ENCODE measurements at regions not wholly inside any gene's neighbourhood (a gene's known extent, or its start where the extent isn't known, plus 50 kb on each side); places are given as distances from the start of the nearest gene placed in this dataset.

DNA sequence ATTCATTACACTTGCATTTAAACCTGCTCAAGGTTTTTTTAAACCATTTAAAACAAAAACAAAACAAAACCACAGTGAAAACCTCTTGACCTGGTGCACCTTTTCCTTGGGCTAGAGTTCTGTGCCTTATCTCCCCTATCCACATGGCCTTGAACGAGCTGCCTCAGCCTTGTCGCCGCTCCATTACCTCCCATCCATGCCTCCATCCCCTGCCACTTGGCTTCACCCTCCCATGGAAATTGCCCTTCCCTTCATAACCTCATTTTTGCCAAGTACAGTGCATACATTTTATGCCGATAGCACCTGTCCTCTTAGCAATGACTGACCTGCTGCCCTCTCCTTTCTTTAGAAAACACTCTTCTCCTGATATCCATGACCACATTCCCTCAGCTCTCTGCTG lies 188.6 kb upstream of the ASIC2 start:
- no peak for DNase-seq

DNA sequence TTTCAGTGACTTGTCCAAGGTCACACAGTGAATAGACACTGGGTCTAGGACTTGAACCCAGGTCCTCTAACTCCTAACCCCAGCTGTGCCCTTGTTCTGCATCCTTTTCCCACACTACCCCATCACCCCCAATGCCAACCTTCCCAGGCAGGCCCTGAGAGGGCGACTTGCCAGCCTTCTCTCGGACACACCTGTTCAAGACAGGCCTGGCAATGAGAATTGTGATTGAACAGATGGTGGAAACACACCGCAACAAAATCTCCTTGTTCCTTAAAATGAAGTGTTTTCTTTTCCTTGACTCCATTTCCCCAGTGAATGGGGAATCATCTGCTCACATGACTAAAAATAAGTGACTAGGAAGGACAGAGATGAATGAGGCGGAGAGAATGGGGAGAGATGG lies 189.5 kb upstream of the ASIC2 start:
- no peak for DNase-seq

DNA sequence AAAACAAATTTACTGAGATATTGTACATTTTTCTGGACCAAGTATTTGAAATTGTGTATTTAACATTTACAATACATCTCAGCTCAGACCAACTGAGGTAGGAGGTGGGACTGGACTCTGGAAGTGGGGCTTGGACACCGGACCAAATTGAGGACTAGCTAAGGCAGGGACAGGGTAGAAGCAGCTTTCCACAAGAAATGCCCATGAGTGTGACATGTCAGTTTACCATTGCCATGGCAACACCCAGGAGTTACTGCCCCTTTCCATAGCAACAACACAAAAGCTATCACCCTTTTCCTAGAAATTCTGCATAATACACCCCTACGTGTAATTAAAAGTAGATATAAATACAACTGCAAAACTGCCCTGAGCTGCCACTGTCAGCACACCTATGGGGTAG lies 191.5 kb upstream of the ASIC2 start:
- DNase-seq = no peak

DNA sequence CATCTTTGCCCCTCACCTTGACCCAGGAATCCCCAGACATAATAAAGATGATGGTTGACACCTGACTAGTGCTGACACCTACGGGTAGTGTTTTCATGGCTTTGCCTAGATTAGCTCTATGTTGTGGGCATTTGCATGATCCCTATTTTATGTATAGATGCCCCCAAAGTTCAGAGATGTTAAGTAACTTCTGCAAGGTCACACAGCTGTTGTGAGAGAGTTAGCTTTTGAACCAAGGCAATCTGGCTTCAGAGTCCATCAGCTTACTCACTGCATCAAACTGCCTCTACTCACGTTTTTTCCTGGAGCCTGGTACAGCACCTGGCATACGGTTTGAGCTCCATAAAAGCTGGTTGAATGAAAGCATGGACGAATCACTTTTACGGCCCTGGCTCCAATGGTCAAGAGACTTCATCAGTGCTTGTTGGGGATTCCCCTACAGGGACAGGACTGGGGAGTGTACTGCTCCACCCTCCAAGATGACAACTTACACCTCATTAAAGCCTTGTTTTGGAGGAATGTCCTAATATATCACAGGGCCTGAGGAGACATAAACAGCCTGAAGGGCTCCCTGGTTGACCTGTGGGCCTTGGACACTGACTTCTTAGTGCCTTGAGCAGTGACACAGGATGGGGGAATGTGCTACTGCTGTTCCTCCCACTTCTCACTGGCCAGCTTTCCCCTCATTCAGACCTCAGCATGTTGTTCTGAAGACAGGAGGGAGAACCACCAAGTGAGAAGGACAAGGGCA lies 193.2 kb upstream of the ASIC2 start:
- no peak for DNase-seq

DNA sequence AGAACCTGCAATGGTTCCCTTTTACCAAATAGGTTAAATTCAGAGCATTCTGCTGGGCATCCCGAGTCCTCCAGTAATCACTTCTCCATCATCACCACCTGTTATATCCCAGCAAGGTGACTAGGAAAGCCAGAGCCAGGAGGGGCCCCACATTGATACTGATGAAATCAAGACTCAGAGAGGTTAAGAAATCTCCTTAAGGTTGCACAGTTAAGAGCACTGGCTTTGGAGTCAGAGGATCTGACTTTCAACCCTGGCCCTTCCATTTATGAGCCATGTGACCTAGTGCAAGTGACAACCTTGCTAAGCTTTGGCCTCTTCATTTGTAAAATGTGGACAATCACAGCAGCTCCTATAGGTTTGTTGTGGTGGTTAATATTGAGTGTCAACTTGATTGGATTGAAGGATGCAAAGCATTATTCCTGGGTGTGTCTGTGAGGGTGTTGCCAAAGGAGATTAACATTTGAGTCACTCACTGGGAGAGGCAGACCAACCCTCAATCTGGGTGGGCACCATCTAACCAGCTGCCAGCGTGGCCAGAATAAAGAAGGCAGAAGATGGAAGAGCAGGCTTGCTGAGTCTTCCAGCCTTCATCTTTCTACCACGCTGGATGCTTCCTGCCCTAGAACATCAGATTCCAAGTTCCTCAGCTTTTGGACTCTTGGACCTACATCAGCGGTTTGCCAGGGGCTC lies 194.2 kb upstream of the ASIC2 start:
- DNase-seq = no peak

DNA sequence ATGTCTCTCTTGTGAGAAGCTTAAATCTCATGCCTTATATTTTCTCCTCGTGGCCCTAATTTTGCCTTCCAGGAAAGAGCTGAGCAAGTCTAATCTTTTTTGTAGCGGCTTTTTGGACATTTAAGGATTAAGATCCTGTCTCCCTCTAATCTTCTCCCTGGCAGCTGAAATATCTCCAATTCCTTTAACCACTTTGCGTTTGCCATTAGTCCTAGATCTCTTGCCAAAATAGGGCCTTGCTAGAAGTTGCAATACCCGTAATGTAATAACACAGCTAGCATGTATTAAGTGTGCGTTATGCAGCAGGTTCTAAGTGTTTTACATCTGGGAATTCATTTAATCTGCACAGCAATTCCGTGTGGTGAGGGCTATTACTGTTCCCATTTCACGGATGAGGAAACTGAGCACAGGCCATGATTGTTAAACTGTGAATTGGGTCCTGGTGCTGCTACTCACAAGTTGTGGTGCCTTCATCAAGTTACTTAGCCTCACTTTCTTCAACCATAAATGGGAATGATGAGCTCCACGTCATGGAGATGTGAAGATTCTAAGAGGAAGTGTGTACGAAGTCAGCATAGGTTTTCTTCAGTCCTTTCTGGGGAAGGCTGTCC lies 198.9 kb upstream of the ASIC2 start:
- DNase-seq = no peak

DNA sequence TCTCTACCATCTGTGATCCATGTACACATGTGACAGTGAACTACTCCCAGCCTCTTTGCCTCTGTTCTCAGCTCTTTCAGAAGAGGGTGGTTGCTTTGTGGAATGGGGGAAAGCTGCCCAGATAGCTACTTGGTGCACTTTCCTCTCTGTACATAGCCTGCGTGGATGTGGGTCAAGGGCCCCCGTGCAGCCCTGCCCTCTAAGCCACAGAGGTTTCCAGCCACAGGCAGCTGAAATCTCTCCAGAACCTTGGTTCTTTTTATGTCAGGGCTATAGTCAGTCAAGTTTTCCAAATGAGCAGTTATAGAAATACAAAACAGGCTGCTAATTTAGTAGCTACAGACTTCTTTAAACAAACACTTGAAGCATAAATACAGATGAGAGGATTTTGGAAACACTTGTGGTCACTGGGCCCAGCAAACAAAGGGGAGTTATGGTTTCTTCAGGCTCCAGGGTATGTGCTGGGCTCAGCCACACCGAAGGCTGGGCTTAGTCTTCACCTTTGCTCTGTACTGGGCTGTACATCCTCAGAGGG lies 199.7 kb upstream of the ASIC2 start:
- no peak for DNase-seq

DNA sequence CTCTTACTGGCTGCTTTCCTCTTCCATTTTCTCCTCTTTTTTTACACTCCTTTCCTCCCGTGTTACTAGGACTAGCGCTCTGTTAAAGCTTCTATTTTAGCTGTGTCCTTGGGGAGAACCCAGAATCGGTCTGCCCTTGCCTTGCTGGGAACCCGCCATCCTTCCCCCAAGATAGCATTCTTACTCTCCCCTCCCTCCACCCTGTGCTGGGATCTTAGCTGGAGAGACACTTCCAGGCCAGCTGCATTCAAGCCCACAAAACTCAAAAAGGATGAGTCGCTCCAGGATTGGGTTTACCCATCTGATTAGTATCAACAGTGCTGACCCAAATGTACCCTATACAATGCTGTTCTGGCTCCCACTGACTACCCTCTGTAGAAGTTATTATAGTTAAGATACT lies 200.5 kb upstream of the ASIC2 start:
- no peak for DNase-seq

DNA sequence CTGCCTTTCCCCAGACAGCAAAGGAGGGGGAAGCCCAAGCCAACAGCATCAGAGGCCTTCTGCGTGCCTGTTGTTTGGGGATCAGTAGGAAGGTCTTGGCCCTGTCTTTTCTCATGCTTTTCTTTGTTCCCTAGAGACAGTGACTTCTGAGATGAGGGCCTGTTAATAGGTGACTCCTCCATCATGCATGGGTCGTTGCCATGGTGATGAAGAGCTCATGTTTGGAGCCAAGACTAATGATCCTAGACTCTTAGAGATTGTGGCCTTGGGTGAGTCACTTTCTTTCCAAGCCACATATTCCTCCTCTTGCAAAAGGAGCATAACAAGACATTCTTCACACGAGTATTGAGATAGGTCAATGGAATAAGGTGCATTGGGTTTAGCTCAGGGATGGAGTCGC lies 201.1 kb upstream of the ASIC2 start:
- DNase-seq = no peak

DNA sequence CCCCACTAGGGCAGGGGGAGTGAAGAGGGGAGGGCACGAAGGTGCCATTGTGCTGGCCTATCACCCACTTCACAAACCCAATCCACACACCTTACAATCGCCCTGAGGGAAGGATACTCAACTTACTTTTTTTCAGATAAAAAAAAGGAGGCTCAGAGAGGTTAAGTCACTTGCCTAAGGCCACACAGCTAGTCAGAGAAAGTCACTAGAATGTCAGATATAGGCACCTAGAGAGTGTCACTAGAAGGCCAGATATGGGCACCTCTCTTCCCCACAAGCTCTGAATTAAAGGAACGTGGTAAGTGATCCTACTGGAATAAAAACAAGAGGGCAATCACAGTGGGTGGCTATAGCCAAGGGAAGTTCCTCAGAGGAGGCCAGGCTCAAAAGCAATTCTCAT lies 204.5 kb upstream of the ASIC2 start:
- no peak for DNase-seq

DNA sequence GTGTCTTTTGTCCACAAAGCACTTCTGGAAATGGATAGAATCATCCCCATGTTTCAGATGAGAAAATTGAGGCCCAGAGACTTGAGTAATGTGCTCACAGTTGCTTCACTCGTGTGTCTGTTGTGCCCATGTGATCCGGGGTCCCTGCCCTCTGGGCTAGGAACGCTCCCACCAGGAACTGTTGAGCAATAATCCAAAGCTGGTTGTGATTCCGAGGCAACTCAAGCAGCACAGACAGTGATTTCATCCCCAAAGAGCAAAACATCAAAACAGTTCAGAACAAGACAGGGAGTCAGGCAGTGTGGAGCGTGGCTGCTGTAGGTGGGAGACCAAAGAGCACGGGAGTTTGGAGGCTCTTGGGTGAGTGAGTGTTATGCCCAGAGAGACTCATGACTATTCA lies 205.0 kb upstream of the ASIC2 start:
- no peak for DNase-seq

DNA sequence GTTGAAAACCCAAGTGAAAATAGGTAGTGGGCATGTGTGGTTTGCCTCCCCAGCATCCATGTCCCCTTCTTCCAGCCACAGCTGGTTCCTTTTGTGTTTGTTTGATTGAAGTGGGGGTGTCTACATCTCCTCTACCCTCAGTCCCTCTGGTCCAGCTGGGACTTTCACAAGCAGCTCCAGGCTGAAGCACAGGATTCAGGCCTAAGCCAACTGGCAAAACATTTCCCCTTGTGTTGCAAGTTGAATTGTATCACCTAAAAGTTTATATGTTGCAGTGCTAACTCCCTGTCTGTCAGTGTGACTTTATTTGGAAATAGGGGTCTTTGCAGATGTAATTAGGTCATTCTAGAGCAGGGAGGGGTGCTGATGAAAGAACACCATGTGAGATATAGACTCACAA lies 205.9 kb upstream of the ASIC2 start:
- DNase-seq = no peak

DNA sequence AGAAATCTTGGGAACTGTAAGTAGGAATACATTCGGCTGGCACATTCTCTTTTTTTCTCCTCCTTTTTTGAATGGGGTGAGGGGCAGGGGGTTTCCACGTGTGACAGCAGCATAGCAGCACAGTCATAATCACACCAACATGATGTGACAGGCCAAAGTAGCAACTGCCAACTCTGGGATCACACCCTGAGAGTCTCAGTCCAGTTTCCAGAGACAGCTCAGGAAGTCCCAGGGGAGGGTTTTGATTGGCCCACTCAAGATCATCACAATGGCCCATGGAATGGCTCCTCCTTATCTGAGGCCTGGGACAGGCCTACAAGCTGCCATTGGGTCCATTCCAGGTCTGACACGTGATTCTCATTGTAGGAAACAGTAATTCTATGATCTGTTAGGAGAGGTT lies 207.1 kb upstream of the ASIC2 start:
- DNase-seq = no peak

DNA sequence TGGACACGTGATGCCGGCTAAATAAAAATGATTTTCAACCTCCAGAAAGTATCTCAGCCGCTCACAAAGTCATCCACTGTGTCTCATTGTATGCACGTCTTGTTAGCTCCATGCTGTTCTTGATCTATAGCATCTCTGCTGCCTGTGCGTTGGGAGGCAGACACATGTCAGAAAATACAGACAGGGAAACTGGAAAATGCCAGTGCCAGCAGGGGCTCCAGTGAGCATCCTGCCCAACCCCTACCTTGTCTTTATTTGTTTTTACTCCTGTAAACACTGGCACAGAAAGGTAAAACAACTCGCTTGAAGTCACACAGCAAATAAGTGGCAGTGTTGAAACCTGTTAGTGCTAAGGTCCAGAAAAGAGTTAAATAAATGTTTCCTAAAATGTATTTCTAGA lies 208.1 kb upstream of the ASIC2 start:
- DNase-seq = no peak

DNA sequence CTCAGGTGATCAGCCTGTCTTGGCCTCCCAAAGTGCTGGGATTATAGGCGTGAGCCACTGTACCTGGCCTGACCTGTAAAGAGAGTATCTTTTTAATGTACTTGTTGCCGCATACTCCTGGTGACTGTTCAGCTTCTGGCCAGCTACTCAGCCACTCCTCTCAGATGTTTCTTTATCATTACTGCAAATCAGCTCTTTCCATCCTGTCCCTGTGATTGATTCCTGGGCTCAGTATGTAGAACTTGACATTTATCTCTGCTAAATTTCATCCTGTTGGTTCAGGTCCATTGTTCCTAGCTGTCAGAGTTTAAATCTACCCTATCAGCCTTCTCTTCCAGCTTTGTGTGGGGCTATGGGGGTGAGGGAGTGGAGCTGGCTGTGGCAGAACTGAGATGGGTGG lies 211.5 kb upstream of the ASIC2 start:
- no peak for DNase-seq

DNA sequence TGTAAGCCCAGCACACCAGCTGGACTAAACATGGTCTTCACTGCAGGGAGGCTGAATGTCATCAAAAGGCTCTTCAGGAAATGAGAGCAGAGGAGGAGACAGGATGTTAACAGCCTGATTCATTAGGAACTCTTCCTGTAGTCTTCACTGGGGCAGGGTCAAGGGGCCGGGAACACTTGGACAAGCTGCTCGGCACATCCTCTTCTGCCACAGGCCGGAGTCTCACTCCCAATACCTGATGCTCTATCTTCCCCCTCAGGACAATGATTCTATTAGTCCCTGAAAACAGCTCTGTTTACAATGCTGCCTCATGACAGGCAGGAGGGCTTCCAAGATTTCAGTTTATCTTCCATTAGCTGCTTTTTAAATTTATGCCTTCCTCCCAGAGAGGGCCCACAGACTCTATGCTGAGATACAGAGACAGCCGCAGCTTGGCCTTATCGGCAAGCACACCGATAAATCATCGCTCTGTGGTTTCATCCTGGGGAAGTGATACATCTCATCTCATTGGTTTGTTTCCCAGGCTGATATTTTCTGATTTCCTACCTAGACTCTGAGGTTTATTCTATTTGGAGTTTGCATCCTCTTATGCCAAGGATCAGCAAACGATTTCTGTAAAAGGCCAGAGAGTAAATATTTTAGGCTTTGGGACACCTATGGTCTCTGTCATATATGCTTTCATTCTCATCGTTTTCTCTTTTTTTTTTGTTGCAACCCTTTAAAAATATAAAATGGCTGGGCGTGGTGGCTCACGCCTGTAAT lies 214.0 kb upstream of the ASIC2 start:
- DNase-seq = no peak

DNA sequence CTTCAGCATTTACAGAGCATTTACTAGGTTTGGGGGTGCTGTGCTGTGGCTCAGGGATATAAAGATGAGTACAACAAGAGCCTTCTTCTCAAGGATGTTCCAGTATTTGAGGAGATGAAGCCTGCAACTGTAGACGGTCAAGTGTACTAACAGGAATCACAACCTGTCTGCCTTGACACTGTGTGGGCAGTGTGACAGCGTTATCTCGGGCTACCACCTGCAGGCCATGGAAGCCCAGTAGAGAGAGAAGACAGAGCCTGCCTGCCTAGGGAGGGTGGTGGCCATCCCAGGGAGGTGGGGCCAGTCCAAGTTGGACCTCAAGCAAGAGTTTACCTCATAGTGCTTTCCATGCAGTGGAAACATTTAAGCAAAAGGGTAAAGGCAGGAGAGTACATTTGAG lies 215.1 kb upstream of the ASIC2 start:
- no peak for DNase-seq

DNA sequence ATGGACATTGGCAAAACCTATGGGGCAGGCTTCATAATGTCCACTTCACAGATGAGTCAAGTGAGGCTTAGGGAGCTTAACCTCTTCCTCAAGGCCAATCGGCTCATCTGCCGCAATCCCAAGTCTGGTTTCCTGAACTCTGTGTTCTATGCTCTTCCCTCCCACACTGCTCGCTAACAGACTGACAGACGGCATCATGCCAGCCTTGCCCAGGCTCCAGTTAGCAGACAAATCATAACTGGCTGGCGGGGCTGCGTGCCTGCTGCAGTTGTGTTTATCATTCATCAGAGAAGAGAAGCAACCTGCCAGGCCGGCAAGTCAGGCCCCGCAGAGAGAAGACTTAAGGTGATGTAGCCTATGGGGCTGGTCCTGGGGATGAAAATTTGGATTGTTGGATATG lies 216.2 kb upstream of the ASIC2 start:
- DNase-seq = no peak

DNA sequence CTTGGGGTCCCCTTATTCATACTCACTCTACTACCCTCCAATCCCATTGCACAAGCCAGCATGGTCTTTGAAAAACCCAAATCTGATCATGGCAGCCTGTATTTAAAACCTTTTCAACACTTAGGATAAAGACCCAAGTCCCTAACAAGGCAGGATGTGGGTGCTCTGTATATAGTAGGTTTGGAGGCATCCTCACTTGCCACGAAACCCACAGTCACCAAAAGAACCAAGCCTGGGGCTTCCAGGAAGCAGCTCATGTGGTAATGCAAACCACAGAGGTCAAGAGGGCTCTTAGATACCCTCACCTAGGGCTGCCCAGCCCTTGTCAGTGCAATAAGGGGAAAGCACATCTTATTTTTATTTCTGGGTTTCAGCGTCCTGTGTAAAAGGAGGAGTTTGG lies 218.6 kb upstream of the ASIC2 start:
- DNase-seq = no peak

DNA sequence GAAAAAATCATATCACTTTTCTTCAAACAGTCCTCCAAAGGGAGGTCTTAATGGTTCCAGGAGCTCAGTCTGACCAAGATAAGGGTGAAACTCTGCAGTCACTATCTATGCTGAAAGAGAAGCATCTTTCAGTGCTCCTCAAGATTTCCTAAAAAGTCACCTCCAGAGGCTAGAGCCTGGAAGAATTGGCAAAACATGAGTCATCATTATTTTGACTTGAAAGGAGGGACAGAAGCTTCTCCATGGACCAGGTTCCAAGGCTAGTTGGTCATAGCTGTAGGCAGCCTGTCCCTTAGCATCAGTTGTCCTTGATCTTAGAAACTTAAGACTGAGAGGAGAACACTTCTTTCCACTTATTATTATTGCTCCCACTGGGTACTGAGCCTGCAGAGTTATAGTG lies 219.0 kb upstream of the ASIC2 start:
- no peak for DNase-seq

DNA sequence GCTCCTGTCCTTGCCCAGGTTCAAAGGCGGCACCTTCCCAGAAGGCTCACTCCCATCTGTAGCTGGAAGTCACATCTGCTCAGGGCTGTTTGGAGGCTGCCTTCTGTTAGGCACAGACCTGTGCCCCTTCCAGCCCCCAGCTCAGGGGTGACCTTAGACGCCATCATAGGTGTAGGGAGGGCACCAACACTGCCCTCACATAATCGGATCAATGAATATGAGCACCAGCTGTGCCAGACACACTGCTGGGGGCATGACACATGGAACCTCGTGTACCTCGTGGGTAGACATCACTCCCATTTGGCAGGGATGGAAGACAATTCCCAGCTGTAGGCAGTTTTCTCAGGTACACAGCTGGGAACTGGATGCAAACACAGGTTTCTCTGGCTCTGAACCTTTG lies 220.7 kb upstream of the ASIC2 start:
- DNase-seq = no peak

DNA sequence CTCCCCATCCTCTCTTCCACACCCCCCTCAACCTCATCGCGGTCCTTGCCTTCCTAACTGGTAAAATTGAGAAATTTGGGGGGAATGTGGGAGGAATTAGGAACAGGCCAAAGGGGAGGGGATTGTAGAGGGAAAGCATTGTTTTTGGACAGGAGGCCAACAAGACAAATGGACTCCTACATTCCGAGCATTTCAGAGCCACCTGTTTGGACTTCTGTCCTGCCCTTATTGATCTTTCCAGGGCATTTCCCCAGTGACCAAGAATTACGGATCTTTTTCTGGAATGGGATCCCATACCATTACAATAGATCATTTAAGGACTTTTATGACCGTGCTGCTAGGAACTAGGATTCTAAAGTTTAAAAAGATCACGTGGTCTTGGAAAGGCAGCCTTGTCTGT lies 221.3 kb upstream of the ASIC2 start:
- DNase-seq = no peak

DNA sequence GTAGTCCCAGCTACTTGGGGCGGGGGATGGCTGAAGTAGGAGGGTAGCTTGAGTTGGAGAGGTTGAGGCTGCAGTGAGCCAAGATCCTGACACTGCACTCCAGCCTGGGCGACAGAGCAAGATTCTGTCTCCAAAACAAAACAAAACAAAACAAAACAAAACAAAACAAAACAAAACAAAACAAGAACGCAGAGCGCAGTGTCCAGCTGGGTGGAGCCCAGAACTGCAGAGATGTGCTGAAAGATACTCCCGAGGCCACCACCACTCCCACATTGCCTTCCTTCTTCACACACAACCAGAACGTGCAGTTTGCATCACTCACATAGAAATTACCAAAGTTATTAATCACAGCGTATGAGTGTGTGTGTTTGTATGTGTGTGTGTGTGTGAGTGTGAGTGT lies 222.9 kb upstream of the ASIC2 start:
- DNase-seq = no peak

DNA sequence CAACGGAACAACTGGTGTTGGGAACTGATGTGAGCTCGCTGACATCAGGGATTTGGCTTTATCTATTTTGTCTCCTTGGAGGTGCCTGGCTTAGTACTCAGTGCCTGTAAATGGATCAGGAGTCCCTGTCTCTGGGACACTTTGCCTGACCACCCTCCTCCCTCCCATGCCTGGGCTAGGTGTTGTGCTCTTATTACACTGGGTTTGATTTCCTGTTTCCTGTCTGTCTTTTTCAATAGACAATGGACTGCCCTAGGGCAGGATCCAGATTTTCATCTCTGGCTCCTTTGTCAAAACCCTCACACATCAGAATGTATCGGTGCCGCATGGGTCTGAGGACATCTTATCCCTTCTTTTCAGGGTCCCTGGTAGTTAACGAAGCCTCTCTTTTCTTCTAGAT lies 223.6 kb upstream of the ASIC2 start:
- no peak for DNase-seq
